Adrenal gland (tissue), 9 donors: ENCODE measurements at regions not wholly inside any gene's neighbourhood (a gene's known extent, or its start where the extent isn't known, plus 50 kb on each side); places are given as distances from the start of the nearest gene placed in this dataset.

Experiments
- DNase-seq, 7 donors: peaks; one replicate each; pipeline ENCODE4 v3.0.0-alpha.2; 2019 to 2020
- H3K27ac ChIP-seq, 5 donors: fragments of 200-600 bp; sonication (generic) in 4 of 5; 1 replicate in 3 of 5; 2 replicates in 2 of 5; pipeline versions ENCODE4 v1.5.1 to v1.8.0; 2016 to 2020; ENCODE audit warnings: mild to moderate bottlenecking in 1 of 5
- H3K27me3 ChIP-seq: fragments of 200-600 bp; 2 replicates; pipeline ENCODE4 v1.8.0; 2021
- H3K36me3 ChIP-seq, 2 donors: fragments of 200-600 bp; replicated peaks in 1 of 2; 1 replicate in 1 of 2; 2 replicates in 1 of 2; pipeline versions ENCODE4 v1.5.1 to v1.8.0; 2018 to 2022
- H3K4me1 ChIP-seq, 2 donors: fragments of 200-600 bp; replicated peaks in 1 of 2; 1 replicate in 1 of 2; 2 replicates in 1 of 2; pipeline versions ENCODE4 v1.5.1 to v1.8.0; 2018 to 2021
- H3K4me3 ChIP-seq, 4 donors: fragments of 200-600 bp; sonication (generic) in 3 of 4; one replicate each; pipeline ENCODE4 v1.5.1; 2016 to 2018
- H3K9me3 ChIP-seq, 3 donors: fragments of 200-600 bp; sonication (generic) in 1 of 3; replicated peaks in 1 of 3; 1 replicate in 2 of 3; 2 replicates in 1 of 3; pipeline versions ENCODE4 v1.5.1 to v1.8.0; 2016 to 2021
- POLR2A ChIP-seq, 2 donors: fragments of 450-650 bp; IDR thresholded peaks; one replicate each; pipeline ENCODE4 v1.6.1; 2017; ENCODE audit warnings: antibody characterized with exemption in 2 of 2, mild to moderate bottlenecking in 2 of 2, moderate library complexity in 1 of 2
- WGBS, 4 donors: extraction: QIAGEN DNeasy Blood & Tissue Kit in 2 of 4; methylation state at CpG; one replicate each; pipeline versions ENCODE4 v1.1.5 to v1.1.7; 2013 to 2017; 5-methylcytosine and 5-hydroxymethylcytosine counted together
- intact Hi-C, 2 donors: fragments of 100-400 bp; cut with DNase I; formaldehyde crosslinking; loops; one replicate each; pipeline versions ENCODE4 v1.14.1 to v1.15.0; 2022 to 2023
- TF ChIP-seq, protein P1 (sequence below), 6 experiments: fragments of 450-650 bp in 4 of 6; fragments of 200-600 bp in 2 of 6; sonication (generic) in 1 of 6; IDR thresholded peaks; 1 replicate in 5 of 6; 2 replicates in 1 of 6; pipeline versions ENCODE4 v1.5.1 to v1.8.0; 2016 to 2021; ENCODE audit warnings: antibody characterized with exemption in 6 of 6, mild to moderate bottlenecking in 2 of 6, moderate library complexity in 1 of 6
- donor health status: healthy with polysubstance abuse.
- donor health status: Bipolar disorder and iron deficiency.
- donor health status: DM: yes; HTN: yes; CAD: no.
- donor health status: DM: no; HTN: no; CAD: no.
- donor health status: DM: no; HTN: no; CAD: no.

DNA sequence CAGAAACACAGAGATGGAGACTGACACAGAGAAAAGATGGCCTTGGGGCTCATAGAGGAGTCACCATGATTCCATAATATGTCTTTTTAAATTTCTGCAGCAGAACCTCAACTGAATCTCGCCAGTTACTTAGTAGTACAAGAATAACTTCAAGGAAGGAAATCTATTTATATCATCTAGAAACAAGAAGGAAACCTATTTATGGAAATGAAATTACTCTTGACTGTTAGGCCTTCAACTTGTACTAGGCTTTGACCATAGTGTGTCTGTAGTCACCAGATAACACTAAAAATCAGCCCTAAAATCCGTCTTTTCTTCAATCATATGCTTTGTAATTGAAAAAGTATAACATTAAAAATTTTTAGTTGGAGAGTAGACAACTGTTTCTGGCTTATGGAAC, 740.4 kb downstream of the TRIML1 start:
- Histone ChIP-seq H3K9me3 (no peaks in the 10 kb centered on the region), H3K36me3 (no peaks in the 10 kb centered on the region), H3K4me3 (no peak overlapping the region), H3K27ac (no peak overlapping the region), H3K27me3 (no peaks in the 10 kb centered on the region), H3K4me1 (no peaks in the 10 kb centered on the region)
- WGBS, 4 donors: 30 to 39% (median 36%) methylated on average over 2 of the region's 2 CpGs
- no peak for TF ChIP-seq POLR2A (IDR thresholded peaks at IDR 0.05)
- TF ChIP-seq, protein P1, sequence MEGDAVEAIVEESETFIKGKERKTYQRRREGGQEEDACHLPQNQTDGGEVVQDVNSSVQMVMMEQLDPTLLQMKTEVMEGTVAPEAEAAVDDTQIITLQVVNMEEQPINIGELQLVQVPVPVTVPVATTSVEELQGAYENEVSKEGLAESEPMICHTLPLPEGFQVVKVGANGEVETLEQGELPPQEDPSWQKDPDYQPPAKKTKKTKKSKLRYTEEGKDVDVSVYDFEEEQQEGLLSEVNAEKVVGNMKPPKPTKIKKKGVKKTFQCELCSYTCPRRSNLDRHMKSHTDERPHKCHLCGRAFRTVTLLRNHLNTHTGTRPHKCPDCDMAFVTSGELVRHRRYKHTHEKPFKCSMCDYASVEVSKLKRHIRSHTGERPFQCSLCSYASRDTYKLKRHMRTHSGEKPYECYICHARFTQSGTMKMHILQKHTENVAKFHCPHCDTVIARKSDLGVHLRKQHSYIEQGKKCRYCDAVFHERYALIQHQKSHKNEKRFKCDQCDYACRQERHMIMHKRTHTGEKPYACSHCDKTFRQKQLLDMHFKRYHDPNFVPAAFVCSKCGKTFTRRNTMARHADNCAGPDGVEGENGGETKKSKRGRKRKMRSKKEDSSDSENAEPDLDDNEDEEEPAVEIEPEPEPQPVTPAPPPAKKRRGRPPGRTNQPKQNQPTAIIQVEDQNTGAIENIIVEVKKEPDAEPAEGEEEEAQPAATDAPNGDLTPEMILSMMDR (IDR thresholded peaks at IDR 0.05): no peak
- DNase-seq: no peak
- intact Hi-C loops: no loop called here

DNA sequence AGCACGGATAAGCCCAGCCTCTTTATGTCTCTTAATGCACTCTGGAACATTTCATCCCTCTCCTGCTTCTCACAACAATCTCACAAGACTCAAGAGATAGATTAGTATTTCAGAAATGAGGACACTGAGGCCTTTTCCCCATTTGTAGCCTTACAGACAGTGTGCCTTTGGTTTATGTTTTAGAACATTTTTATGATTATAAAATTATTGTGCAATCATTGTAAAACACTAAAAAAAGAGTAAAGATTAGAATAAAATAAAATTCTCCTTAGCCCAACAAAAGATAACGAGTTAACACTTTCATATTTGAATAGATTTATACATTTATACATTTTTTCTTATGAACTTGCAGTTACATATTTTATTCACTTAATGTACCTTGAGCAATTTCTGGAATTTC, 748.7 kb downstream of the TRIML1 start:
- H3K27ac ChIP-seq: no peak overlapping the region
- DNase-seq: no peak
- no peaks in the 10 kb centered on the region for H3K27me3 ChIP-seq
- no peaks in the 10 kb centered on the region for H3K9me3 ChIP-seq
- intact Hi-C loops: no loop called here
- whole genome bisulfite sequencing, 4 donors: 77 to 84% (median 79%) methylated on average over 2 of the region's 2 CpGs
- no peaks in the 10 kb centered on the region for H3K36me3 ChIP-seq
- H3K4me3 ChIP-seq: no peak overlapping the region
- TF ChIP-seq POLR2A (IDR thresholded peaks at IDR 0.05): no peak
- TF ChIP-seq, protein P1 (IDR thresholded peaks at IDR 0.05): no peak
- H3K4me1 ChIP-seq: no peaks in the 10 kb centered on the region

DNA sequence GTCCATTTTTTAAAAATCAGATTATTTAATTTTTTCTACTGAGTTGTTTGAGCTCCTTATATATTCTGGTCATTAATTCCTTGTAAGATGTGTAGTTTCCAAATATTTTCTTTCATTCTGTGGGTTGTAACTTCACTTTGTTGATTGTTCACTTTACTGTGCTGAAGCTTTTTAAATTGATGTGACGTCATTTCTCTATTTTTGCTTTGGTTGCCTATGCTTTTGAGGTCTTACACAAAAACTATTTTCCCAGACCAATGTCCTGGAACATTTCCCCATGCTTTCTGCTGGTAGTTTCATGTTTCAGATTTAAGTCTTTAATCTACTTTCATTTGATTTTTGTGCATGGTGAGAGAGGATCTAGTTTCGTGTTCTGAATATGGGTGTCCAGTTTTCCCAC, 753.6 kb downstream of the TRIML1 start:
- no peaks in the 10 kb centered on the region for H3K9me3 ChIP-seq
- 87 to 97% (median 94%) methylated on average over 2 of the region's 2 CpGs for WGBS, 4 donors
- intact Hi-C loops: no loop called here

DNA sequence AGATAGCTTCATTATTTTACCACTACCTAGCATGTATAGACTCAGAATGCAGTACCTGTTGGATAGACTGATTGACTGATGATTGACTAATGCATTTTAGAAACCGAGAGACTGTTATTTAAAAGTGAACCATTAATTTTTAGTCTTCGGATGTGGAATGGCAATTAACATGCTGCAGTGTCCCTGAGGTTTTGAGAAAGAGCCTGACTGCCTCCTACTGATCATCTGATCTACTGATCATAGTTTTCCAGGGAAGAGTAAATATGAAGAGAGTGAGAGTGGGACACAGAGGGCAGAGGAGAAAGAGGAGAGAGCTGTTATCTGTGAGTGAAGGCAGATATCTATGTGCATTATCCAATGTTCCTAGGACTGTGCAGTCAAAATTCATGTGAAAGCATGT, 764.7 kb downstream of the TRIML1 start:
- H3K27me3 ChIP-seq: no peaks in the 10 kb centered on the region
- H3K36me3 ChIP-seq: no peaks in the 10 kb centered on the region
- no peaks in the 10 kb centered on the region for H3K9me3 ChIP-seq
- intact Hi-C loops: no loop called here
- no peak overlapping the region for H3K27ac ChIP-seq
- H3K4me3 ChIP-seq: no peak overlapping the region
- TF ChIP-seq, protein P1 (IDR thresholded peaks at IDR 0.05): no peak
- no peak for TF ChIP-seq POLR2A (IDR thresholded peaks at IDR 0.05)
- no peaks in the 10 kb centered on the region for H3K4me1 ChIP-seq
- 53 to 59% (median 54%) methylated on average over 2 of the region's 2 CpGs for WGBS, 4 donors
- DNase-seq: no peak

More for the DNA sequence above, 753.6 kb downstream of the TRIML1 start:
- TF ChIP-seq POLR2A (IDR thresholded peaks at IDR 0.05): no peak
- TF ChIP-seq, protein P1 (IDR thresholded peaks at IDR 0.05): no peak
- DNase-seq: no peak
- no peaks in the 10 kb centered on the region for H3K27me3 ChIP-seq
- no peaks in the 10 kb centered on the region for H3K4me1 ChIP-seq
- no peak overlapping the region for H3K27ac ChIP-seq
- H3K4me3 ChIP-seq: no peak overlapping the region
- no peaks in the 10 kb centered on the region for H3K36me3 ChIP-seq
